ENCODE measurements at regions not wholly inside any gene's neighbourhood (a gene's known extent, or its start where the extent isn't known, plus 50 kb on each side); places are given as distances from the start of the nearest gene placed in this dataset.

DNA sequence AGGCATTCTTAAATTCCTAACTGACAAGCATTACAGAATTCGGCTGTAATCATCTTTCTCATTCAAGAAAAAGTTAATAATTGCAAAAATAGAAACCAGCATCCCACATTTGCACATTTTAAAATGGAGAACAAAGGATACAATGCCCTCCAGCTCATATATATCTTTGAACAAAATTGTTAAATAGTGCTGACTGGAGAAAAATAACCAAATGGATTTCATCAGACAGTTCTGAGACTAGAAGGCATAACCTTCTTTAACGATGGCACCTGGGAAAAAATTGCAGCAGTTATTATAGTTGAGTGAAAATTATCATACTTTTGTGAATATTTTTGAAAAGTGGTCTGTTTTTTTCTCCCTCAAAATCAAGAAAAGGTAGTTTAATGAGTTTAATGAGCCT is 138.9 kb upstream of the CDH19 start:
- Mint-ChIP-seq H3K4me1 (no peaks in the 10 kb centered on the region), H3K27ac (no peak overlapping the region), H3K9me3 (peaks cover 0 to 5% of the 10 kb centered on the region in 2 experiments; a peak in 2 of 5 replicates), H3K4me3 (no peak overlapping the region), H3K36me3 (ENCODE audit: insufficient read depth in 1 of 3, low read depth in 3 of 3) (no peaks in the 10 kb centered on the region; a peak in 2 of 7 replicates), H3K27me3 (ENCODE audit: low read depth) (no peaks in the 10 kb centered on the region)
- Histone ChIP-seq H4K91ac (ENCODE audit: insufficient read length, low read depth, low read length) (no peak overlapping the region), H2BK5ac (ENCODE audit: insufficient read length, low read length) (no peak overlapping the region), H3K27me3 (ENCODE audit: insufficient read depth, low read length) (no peaks in the 10 kb centered on the region), H2AFZ (ENCODE audit: low read length) (no peak overlapping the region), H2BK15ac (ENCODE audit: low read depth, low read length) (no peak overlapping the region), H2BK12ac (ENCODE audit: insufficient read length, low read depth, low read length) (no peak overlapping the region), H2BK20ac (ENCODE audit: low read depth, low read length, poor library complexity, severe bottlenecking) (no peak overlapping the region), H3K4ac (ENCODE audit: low read depth, low read length) (no peak overlapping the region), H3K9ac (ENCODE audit: extremely low read depth, insufficient read length, low read length) (no peak overlapping the region), H4K8ac (replicated peaks; ENCODE audit: insufficient read length, low read depth, low read length) (no peak overlapping the region), H3K79me1 (ENCODE audit: insufficient read depth, low read depth, low read length, poor library complexity, severe bottlenecking) (no peaks in the 10 kb centered on the region), H3K14ac (ENCODE audit: insufficient read depth, low read length) (no peak overlapping the region), H3K27ac (ENCODE audit: insufficient read length, low read depth, low read length) (no peak overlapping the region), H3K79me2 (ENCODE audit: insufficient read depth, low read length) (no peaks in the 10 kb centered on the region), H4K5ac (ENCODE audit: insufficient read length, low read depth, low read length) (no peak overlapping the region), H2AK5ac (ENCODE audit: insufficient read length, low read length) (no peak overlapping the region), H3K4me1 (ENCODE audit: insufficient read depth, low read length) (no peaks in the 10 kb centered on the region), H3K23me2 (ENCODE audit: insufficient read length, low read depth, low read length, poor library complexity, severe bottlenecking) (no peaks in the 10 kb centered on the region), H3K4me2 (ENCODE audit: insufficient read depth, insufficient read length, low read length) (no peak overlapping the region), H3K18ac (ENCODE audit: insufficient read length, low read depth, low read length) (no peak overlapping the region), H3K23ac (ENCODE audit: insufficient read length, low read depth, low read length) (no peak overlapping the region), H3K56ac (ENCODE audit: insufficient read length, low read depth, low read length) (no peak overlapping the region), H4K20me1 (ENCODE audit: control insufficient read depth, insufficient read depth, insufficient read length) (no peaks in the 10 kb centered on the region), H2BK120ac (ENCODE audit: low read depth, low read length, poor library complexity, severe bottlenecking) (no peak overlapping the region), H3T11ph (ENCODE audit: low read length) (no peak overlapping the region), H3K9me3 (ENCODE audit: control insufficient read depth, low read depth, low read length) (no peaks in the 10 kb centered on the region)
- TF ChIP-seq, protein P1, sequence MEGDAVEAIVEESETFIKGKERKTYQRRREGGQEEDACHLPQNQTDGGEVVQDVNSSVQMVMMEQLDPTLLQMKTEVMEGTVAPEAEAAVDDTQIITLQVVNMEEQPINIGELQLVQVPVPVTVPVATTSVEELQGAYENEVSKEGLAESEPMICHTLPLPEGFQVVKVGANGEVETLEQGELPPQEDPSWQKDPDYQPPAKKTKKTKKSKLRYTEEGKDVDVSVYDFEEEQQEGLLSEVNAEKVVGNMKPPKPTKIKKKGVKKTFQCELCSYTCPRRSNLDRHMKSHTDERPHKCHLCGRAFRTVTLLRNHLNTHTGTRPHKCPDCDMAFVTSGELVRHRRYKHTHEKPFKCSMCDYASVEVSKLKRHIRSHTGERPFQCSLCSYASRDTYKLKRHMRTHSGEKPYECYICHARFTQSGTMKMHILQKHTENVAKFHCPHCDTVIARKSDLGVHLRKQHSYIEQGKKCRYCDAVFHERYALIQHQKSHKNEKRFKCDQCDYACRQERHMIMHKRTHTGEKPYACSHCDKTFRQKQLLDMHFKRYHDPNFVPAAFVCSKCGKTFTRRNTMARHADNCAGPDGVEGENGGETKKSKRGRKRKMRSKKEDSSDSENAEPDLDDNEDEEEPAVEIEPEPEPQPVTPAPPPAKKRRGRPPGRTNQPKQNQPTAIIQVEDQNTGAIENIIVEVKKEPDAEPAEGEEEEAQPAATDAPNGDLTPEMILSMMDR (conservative IDR thresholded peaks at IDR 0.05), result no peak
- DNase-seq, result no peak
- WGBS (ENCODE audit: extremely low coverage, insufficient read length, low lambda C conversion rate), result no CpG with 5 or more reads among the region's 2 CpGs
